Small intestine (tissue), 7 donors: ENCODE measurements at regions not wholly inside any gene's neighbourhood (a gene's known extent, or its start where the extent isn't known, plus 50 kb on each side); places are given as distances from the start of the nearest gene placed in this dataset.

Experiments
- DNase-seq, 2 donors: peaks; one replicate each; pipeline versions ENCODE4 v3.0.0 to v3.0.0-alpha.2; 2013
- FAIRE-seq: peaks from 2 replicates; lab custom pipeline; 2012; peaks lifted over from hg19 to GRCh38; lab: Jason Lieb, UNC
- H3K27ac ChIP-seq, 3 donors: one replicate each; pipeline ENCODE4 v1.5.1; 2013; ENCODE audit warnings: low read length in 2 of 3, mild to moderate bottlenecking in 2 of 3, control low read depth in 1 of 3, inconsistent platforms in 1 of 3, low read depth in 1 of 3, moderate library complexity in 1 of 3
- H3K27me3 ChIP-seq, 3 donors: one replicate each; pipeline ENCODE4 v1.6.1; 2013; ENCODE audit warnings: low read length in 3 of 3, inconsistent platforms in 1 of 3; ENCODE audit not compliant: control insufficient read depth in 3 of 3, insufficient read depth in 3 of 3
- H3K36me3 ChIP-seq, 3 donors: one replicate each; pipeline ENCODE4 v1.6.1; 2013; ENCODE audit warnings: low read length in 3 of 3, inconsistent platforms in 1 of 3, low read depth in 1 of 3, mild to moderate bottlenecking in 1 of 3, moderate library complexity in 1 of 3; ENCODE audit not compliant: control insufficient read depth in 3 of 3, insufficient read depth in 2 of 3
- H3K4me1 ChIP-seq, 3 donors: one replicate each; pipeline ENCODE4 v1.6.1; 2013; ENCODE audit warnings: low read length in 2 of 3, inconsistent platforms in 1 of 3, low read depth in 1 of 3, mild to moderate bottlenecking in 1 of 3, moderate library complexity in 1 of 3; ENCODE audit not compliant: control insufficient read depth in 3 of 3, insufficient read depth in 2 of 3
- H3K4me3 ChIP-seq, 3 donors: one replicate each; pipeline ENCODE4 v1.5.1; 2013; ENCODE audit warnings: low read length in 3 of 3, control low read depth in 1 of 3, inconsistent platforms in 1 of 3, low read depth in 1 of 3, mild to moderate bottlenecking in 1 of 3, moderate library complexity in 1 of 3
- H3K9me3 ChIP-seq, 2 donors: one replicate each; pipeline ENCODE4 v1.6.1; 2013; ENCODE audit warnings: low read depth in 1 of 2, low read length in 1 of 2; ENCODE audit not compliant: control insufficient read depth in 2 of 2, insufficient read depth in 1 of 2
- WGBS, 3 donors: extraction: QIAGEN DNeasy Blood & Tissue Kit; methylation state at CpG; one replicate each; pipeline ENCODE4 v1.1.7; 2013; 5-methylcytosine and 5-hydroxymethylcytosine counted together
- donor health status: healthy with polysubstance abuse.
- donor health status: control.
- donor health status: control.
- donor health status: Bipolar disorder and iron deficiency.
- donor health status: healthy.

DNA sequence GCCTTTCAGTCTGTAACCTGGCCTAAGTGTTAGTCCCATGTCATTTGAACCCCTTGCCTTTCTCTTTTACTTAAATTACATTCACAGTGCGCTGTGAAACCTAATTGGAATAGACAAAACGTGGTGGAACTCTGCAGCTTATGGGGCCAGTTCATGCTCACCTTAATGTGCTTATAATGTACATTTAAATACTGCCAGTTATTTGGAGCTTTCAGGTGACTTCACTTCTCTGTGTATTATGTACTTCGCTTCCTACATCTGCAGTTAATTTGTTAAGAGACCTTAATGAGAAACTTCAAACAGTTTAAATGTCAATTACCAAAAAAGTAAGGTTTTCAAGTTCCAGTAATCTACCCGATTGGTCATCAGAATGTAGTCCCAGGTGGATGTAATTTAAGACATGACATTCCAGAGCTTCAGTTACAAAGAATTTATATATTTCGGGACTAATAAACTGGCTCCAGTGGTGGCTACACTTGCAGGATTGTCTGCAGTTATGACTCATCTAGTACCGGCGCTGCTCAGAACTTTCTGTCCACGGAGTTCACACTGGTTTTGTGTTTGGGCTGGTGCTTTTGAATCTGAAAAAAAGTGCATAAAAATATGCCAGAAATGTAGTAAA is 125.3 kb downstream of the TM9SF2 start:
- Histone ChIP-seq H3K9me3 (no peaks in the 10 kb centered on the region), H3K4me3 (no peak overlapping the region), H3K27me3 (no peaks in the 10 kb centered on the region), H3K36me3 (no peaks in the 10 kb centered on the region), H3K4me1 (no peaks in the 10 kb centered on the region), H3K27ac (no peak overlapping the region)
- DNase-seq: no peak
- FAIRE-seq: no peak
- 81 to 85% (median 83%) methylated on average over 8 of the region's 8 CpGs for WGBS, 3 donors

DNA sequence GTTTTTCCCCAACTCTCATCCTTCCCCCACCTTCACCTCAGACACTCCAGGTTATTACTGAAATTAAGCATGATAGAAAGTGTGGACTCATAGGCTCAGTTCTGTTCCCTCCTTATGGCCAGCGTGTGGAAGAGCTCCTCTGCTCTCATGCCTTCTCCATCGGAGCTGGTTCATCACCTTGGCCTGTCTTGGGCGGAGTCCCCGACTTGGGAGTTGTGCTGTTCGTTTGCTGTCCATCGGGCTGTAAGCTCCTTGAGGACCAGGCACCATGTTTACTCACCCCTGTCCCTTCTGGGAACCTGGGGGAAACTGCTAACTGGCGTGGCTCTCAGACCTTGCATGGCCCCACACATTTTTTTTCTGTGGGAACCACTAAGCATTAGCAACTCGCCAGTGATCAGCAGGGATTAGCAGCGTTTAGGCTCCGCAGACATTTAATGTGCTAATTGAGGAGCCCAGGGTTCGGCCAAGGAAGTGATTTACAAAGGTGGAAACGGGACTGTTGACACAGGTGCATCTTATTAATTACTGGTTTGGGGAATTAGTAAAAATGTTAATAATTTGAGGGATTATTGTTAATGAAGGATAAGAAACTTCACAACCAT is 123.8 kb downstream of the TM9SF2 start:
- no peaks in the 10 kb centered on the region for H3K4me1 ChIP-seq
- no peak overlapping the region for H3K4me3 ChIP-seq
- FAIRE-seq (no peak), DNase-seq (no peak)
- 86 to 90% (median 90%) methylated on average over 12 of the region's 12 CpGs for WGBS, 3 donors
- no peaks in the 10 kb centered on the region for H3K36me3 ChIP-seq
- H3K9me3 ChIP-seq: no peaks in the 10 kb centered on the region
- no peak overlapping the region for H3K27ac ChIP-seq
- H3K27me3 ChIP-seq: no peaks in the 10 kb centered on the region

DNA sequence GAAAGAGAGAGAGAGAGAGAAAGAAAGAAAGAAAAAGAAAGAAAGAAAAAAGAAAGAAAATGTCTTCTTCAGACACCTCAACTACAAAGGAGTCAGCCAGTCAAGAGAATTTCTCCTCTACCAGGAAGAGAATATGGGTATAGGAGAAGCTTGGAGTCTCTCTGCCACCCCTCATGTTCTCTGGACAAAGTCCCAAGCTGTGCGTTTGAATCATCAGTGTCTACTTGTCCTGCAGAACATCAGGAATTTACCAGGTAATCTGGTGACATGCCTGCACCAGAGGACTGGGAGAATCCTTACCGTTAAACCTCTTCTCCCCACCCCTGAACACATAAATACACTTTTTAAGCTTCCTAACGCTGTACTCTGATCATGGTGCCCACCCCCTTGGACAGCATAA is 119.5 kb downstream of the TM9SF2 start:
- Histone ChIP-seq H3K36me3 (no peaks in the 10 kb centered on the region), H3K4me3 (no peak overlapping the region), H3K27me3 (no peaks in the 10 kb centered on the region), H3K9me3 (no peaks in the 10 kb centered on the region), H3K4me1 (peaks cover 0 to 3% (median 0%) of the 10 kb centered on the region in 3 donors), H3K27ac (no peak overlapping the region)
- 62 to 89% (median 77%) methylated on average over 3 of the region's 3 CpGs for WGBS, 3 donors
- DNase-seq: peak in 1 of 2 donors; percentile 53
- FAIRE-seq: no peak

DNA sequence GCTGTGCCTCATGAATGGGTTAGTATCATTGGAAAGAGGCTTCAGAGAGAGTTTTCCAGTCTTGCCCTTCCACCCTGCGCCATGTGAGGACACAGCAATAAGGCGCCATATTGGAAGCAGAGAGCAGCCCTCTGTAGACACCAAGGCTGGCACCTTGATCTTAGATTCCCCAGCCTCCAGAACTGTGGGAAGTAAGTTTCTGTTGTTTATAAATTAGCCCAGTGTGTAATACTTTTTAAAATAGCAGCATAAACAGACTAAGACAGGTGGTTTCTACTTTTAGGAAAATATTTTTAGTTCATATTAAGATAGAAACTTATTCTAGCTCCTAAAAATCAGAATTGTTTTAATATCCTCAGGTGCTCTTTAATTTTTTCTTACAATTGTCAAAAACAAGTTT is 117.9 kb downstream of the TM9SF2 start:
- Histone ChIP-seq H3K27ac (no peak overlapping the region), H3K36me3 (no peaks in the 10 kb centered on the region), H3K4me1 (peaks cover 0 to 3% (median 0%) of the 10 kb centered on the region in 3 donors), H3K27me3 (no peaks in the 10 kb centered on the region), H3K4me3 (no peak overlapping the region), H3K9me3 (no peaks in the 10 kb centered on the region)
- WGBS, 3 donors: 96 to 98% (median 97%) methylated on average over 2 of the region's 2 CpGs
- DNase-seq: no peak
- no peak for FAIRE-seq

DNA sequence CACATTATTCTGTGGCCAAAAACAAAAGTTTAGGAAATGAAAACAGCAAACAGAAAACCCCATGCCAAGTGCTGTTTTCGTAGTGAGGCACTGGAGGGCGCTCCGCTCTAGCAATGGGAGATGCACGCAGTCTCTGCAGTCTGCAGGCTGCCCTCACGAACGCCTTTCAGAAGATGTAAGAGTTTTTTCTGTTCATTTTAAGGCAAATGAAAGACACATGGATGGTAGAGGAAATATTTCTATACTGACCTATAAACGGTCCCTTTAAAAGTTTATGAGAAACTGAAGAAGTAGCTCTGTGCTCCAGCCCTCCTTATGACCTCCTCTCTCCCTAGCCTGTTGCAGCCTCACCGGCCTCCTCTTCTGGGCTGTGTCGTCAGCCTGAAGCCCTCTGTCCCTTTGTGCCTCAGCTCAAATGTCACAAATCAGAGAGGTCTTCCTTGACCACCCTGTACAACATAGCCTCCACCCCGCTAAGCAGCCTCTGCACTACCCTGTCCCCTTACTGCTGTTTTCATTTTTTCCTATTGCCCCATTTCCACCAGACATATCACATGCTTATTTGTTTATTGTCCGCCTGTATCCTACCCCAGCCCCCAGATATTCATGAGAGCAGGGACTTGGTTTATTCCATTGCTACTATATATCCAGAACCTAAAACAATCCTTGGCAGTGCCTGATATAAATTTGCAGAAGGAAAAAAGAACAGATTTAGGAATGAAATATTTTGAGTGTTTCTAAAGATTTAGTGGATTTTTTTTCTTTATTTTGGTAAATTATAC is 116.4 kb downstream of the TM9SF2 start:
- H3K4me1 ChIP-seq: peaks cover 0 to 3% (median 0%) of the 10 kb centered on the region in 3 donors
- FAIRE-seq (no peak), DNase-seq (no peak)
- no peaks in the 10 kb centered on the region for H3K9me3 ChIP-seq
- WGBS, 3 donors: 61 to 83% (median 76%) methylated on average over 11 of the region's 11 CpGs
- no peak overlapping the region for H3K27ac ChIP-seq
- H3K4me3 ChIP-seq: no peak overlapping the region
- H3K36me3 ChIP-seq: no peaks in the 10 kb centered on the region
- H3K27me3 ChIP-seq: no peaks in the 10 kb centered on the region

DNA sequence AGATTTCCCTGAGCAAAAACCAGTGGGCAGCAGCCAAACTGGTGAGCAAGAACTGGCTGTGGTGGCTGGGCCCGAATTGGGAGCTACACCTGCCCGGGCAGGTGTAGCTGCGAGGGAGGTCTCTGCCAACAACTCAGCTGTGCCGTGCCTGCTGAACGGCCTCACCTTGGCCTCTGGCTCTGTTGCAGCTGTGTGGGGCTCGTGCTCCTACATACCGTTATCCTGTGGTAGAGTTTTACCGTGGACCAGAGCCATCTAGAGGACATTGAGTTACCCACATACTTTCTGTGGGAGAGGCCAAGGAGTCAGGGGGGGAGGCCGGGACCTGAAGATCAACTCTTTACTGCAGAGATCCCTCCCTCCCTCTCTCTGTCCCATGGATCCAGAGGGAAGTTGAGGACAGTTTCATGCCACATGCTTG is 113.2 kb downstream of the TM9SF2 start:
- DNase-seq (peak; percentile 41 to 45), FAIRE-seq (no peak)
- Histone ChIP-seq H3K27ac (no peak overlapping the region), H3K9me3 (no peaks in the 10 kb centered on the region), H3K36me3 (no peaks in the 10 kb centered on the region), H3K27me3 (no peaks in the 10 kb centered on the region), H3K4me3 (no peak overlapping the region), H3K4me1 (peaks cover 0 to 3% (median 0%) of the 10 kb centered on the region in 3 donors)
- 12 to 35% (median 17%) methylated on average over 9 of the region's 9 CpGs for WGBS, 3 donors
